ENCODE measurements at regions not wholly inside any gene's neighbourhood (a gene's known extent, or its start where the extent isn't known, plus 50 kb on each side); places are given as distances from the start of the nearest gene placed in this dataset.

- DNase-seq (ENCODE audit: low read depth), result no peak
- H3K4me3 ChIP-seq (ENCODE audit: low read depth, low read length), result no peak overlapping the region
Measured at GRCh38 chr2:20538308-20539132, 91.6 kb downstream of the RHOB start.

GRCh38 chr2:20539133-20539719 lies 92.4 kb downstream of the RHOB start:
- no peak overlapping the region for H3K4me3 ChIP-seq (ENCODE audit: low read depth, low read length)
- DNase-seq (ENCODE audit: low read depth), result no peak

GRCh38 chr2:20539776-20540586 lies 93.1 kb downstream of the RHOB start:
- H3K4me3 ChIP-seq (ENCODE audit: low read depth, low read length), result no peak overlapping the region
- DNase-seq (ENCODE audit: low read depth), result no peak

- no peak for DNase-seq (ENCODE audit: low read depth)
- H3K4me3 ChIP-seq (ENCODE audit: low read depth, low read length), result no peak overlapping the region
Measured at GRCh38 chr2:20540587-20541293, 93.9 kb downstream of the RHOB start.

- no peak for DNase-seq (ENCODE audit: low read depth)
- H3K4me3 ChIP-seq (ENCODE audit: low read depth, low read length), result no peak overlapping the region
Measured at GRCh38 chr2:20541294-20541640, 94.4 kb downstream of the RHOB start.

- no peak for DNase-seq (ENCODE audit: low read depth)
- no peak overlapping the region for H3K4me3 ChIP-seq (ENCODE audit: low read depth, low read length)
Measured at GRCh38 chr2:20541651-20542050, 94.8 kb downstream of the RHOB start.

- no peak for DNase-seq (ENCODE audit: low read depth)
- H3K4me3 ChIP-seq (ENCODE audit: low read depth, low read length), result no peak overlapping the region
Measured at GRCh38 chr2:20542269-20542668, 95.4 kb downstream of the RHOB start.

GRCh38 chr2:20542746-20543468 lies 96.0 kb downstream of the RHOB start:
- H3K4me3 ChIP-seq (ENCODE audit: low read depth, low read length), result no peak overlapping the region
- DNase-seq (ENCODE audit: low read depth), result no peak

- peak; percentile 59 for DNase-seq (ENCODE audit: low read depth)
- H3K4me3 ChIP-seq (ENCODE audit: low read depth, low read length), result no peak overlapping the region
Measured at GRCh38 chr2:20543469-20544152, 96.7 kb downstream of the RHOB start.

GRCh38 chr2:20544153-20544747 lies 97.4 kb downstream of the RHOB start:
- H3K4me3 ChIP-seq (ENCODE audit: low read depth, low read length), result no peak overlapping the region
- DNase-seq (ENCODE audit: low read depth), result no peak

- no peak for DNase-seq (ENCODE audit: low read depth)
- no peak overlapping the region for H3K4me3 ChIP-seq (ENCODE audit: low read depth, low read length)
Measured at GRCh38 chr2:20549144-20549543, 101.8 kb downstream of the HS1BP3 start.

- no peak for DNase-seq (ENCODE audit: low read depth)
- H3K4me3 ChIP-seq (ENCODE audit: low read depth, low read length), result no peak overlapping the region
Measured at GRCh38 chr2:20549691-20550348, 101.1 kb downstream of the HS1BP3 start.

GRCh38 chr2:20551260-20551944 lies 99.5 kb downstream of the HS1BP3 start:
- H3K4me3 ChIP-seq (ENCODE audit: low read depth, low read length), result no peak overlapping the region
- DNase-seq (ENCODE audit: low read depth), result peak; percentile 45

GRCh38 chr2:20551945-20552328 lies 99.0 kb downstream of the HS1BP3 start:
- DNase-seq (ENCODE audit: low read depth), result no peak
- H3K4me3 ChIP-seq (ENCODE audit: low read depth, low read length), result no peak overlapping the region

GRCh38 chr2:20552847-20553246 lies 98.1 kb downstream of the HS1BP3 start:
- H3K4me3 ChIP-seq (ENCODE audit: low read depth, low read length), result no peak overlapping the region
- DNase-seq (ENCODE audit: low read depth), result no peak

GRCh38 chr2:20553580-20553979 lies 97.3 kb downstream of the HS1BP3 start:
- no peak for DNase-seq (ENCODE audit: low read depth)
- no peak overlapping the region for H3K4me3 ChIP-seq (ENCODE audit: low read depth, low read length)

- no peak for DNase-seq (ENCODE audit: low read depth)
- no peak overlapping the region for H3K4me3 ChIP-seq (ENCODE audit: low read depth, low read length)
Measured at GRCh38 chr2:20555954-20556353, 94.9 kb downstream of the HS1BP3 start.

Data from skeletal muscle cell (primary cell).